Testis (tissue), 2 donors: ENCODE measurements at regions not wholly inside any gene's neighbourhood (a gene's known extent, or its start where the extent isn't known, plus 50 kb on each side); places are given as distances from the start of the nearest gene placed in this dataset.

Source experiments
- DNase-seq: peaks from one replicate; pipeline ENCODE4 v3.0.0-alpha.2; 2019
- H3K27ac ChIP-seq, 2 donors: fragments of 200-600 bp; sonication (generic); one replicate each; pipeline ENCODE4 v1.5.1; 2019
- H3K27me3 ChIP-seq: fragments of 200-600 bp; sonication (generic); one replicate; pipeline ENCODE4 v1.5.1; 2019
- H3K36me3 ChIP-seq: fragments of 200-600 bp; sonication (generic); one replicate; pipeline ENCODE4 v1.5.1; 2017; ENCODE audit warnings: low read depth; ENCODE audit errors: missing control alignments
- H3K4me1 ChIP-seq: fragments of 200-600 bp; sonication (generic); one replicate; pipeline ENCODE4 v1.5.1; 2019
- H3K4me3 ChIP-seq, 2 donors: fragments of 200-600 bp; sonication (generic); one replicate each; pipeline ENCODE4 v1.5.1; 2017 to 2019
- H3K9me3 ChIP-seq: fragments of 200-600 bp; sonication (generic); one replicate; pipeline ENCODE4 v1.5.1; 2017
- POLR2A ChIP-seq: fragments of 450-650 bp; IDR thresholded peaks from one replicate; pipeline ENCODE4 v1.6.1; 2017; ENCODE audit warnings: antibody characterized with exemption, mild to moderate bottlenecking, moderate library complexity
- WGBS, 2 donors: methylation state at CpG; one replicate each; pipeline ENCODE4 v1.1.5; 2018; 5-methylcytosine and 5-hydroxymethylcytosine counted together
- intact Hi-C: fragments of 100-400 bp; cut with DNase I; formaldehyde crosslinking; loops from one replicate; pipeline ENCODE4 v1.15.1; 2023; ENCODE audit warnings: low total_unique reads
- TF ChIP-seq, protein P1 (sequence below), 3 experiments: fragments of 450-650 bp in 2 of 3; fragments of 200-600 bp in 1 of 3; sonication (generic) in 1 of 3; IDR thresholded peaks; one replicate each; pipeline ENCODE4 v1.5.1; 2016 to 2019; ENCODE audit warnings: antibody characterized with exemption in 3 of 3, mild to moderate bottlenecking in 2 of 3, moderate library complexity in 1 of 3

DNA sequence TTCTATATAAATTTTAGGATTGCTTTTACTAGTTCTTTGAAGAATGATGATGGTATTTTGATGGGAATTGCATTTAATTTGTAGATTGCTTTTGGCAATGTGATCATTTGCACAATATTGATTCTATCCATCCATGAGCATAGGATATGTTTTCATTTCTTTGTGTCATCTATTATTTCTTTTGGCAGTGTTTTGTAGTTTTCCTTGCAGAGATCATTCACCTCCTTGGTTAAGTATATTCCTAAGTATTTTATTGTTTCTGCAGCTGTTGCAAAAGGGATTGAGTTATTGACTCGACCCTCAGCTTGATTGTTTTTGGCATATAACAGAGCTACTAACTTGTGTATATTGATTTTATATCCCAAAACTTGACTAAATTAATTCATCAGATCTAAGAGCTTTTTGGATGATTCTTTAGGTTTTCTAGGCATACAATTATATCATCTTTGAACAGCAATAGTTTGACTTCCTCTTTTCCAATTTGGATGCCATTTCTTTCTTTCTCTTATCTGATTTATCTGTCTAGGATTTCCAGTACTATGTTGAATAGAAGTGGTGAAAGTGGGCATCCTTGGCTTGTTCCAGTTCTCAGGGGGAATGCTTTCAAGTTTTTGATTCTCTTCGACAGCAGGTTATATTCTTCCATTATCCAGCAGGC lies 668.1 kb downstream of the SLC16A7 start:
- Histone ChIP-seq H3K36me3 (no peaks in the 10 kb centered on the region), H3K27me3 (no peaks in the 10 kb centered on the region), H3K4me1 (no peaks in the 10 kb centered on the region), H3K4me3 (no peak overlapping the region), H3K27ac (no peak overlapping the region), H3K9me3 (no peaks in the 10 kb centered on the region)
- TF ChIP-seq, protein P1, sequence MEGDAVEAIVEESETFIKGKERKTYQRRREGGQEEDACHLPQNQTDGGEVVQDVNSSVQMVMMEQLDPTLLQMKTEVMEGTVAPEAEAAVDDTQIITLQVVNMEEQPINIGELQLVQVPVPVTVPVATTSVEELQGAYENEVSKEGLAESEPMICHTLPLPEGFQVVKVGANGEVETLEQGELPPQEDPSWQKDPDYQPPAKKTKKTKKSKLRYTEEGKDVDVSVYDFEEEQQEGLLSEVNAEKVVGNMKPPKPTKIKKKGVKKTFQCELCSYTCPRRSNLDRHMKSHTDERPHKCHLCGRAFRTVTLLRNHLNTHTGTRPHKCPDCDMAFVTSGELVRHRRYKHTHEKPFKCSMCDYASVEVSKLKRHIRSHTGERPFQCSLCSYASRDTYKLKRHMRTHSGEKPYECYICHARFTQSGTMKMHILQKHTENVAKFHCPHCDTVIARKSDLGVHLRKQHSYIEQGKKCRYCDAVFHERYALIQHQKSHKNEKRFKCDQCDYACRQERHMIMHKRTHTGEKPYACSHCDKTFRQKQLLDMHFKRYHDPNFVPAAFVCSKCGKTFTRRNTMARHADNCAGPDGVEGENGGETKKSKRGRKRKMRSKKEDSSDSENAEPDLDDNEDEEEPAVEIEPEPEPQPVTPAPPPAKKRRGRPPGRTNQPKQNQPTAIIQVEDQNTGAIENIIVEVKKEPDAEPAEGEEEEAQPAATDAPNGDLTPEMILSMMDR (IDR thresholded peaks at IDR 0.05): no peak
- DNase-seq: no peak
- intact Hi-C loops: no loop called here
- 76 to 85% methylated on average over 2 of the region's 2 CpGs for WGBS, 2 donors

DNA sequence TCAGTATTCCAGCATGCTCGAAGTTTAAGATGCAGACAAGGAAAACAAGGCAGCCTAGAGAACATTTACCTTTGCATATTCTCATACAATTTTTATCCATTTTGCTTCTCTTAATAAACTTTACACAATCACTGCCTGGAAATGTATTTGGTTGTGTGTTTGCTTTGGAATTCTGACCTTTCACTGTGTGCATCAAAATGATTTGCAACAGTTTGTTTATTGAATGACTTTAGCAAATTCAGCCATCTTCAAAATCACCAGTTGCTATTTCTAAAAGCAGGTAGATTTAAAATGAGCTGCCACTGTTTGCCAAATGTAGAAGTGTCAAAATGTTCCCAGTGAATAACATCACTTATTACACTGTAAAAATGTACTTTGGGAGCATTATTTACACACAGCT lies 669.9 kb downstream of the SLC16A7 start:
- intact Hi-C loops: no loop called here
- no peak for TF ChIP-seq POLR2A
- TF ChIP-seq, protein P1 (IDR thresholded peaks at IDR 0.05): no peak
- 70 to 90% methylated on average over 1 of the region's 1 CpG for WGBS, 2 donors

DNA sequence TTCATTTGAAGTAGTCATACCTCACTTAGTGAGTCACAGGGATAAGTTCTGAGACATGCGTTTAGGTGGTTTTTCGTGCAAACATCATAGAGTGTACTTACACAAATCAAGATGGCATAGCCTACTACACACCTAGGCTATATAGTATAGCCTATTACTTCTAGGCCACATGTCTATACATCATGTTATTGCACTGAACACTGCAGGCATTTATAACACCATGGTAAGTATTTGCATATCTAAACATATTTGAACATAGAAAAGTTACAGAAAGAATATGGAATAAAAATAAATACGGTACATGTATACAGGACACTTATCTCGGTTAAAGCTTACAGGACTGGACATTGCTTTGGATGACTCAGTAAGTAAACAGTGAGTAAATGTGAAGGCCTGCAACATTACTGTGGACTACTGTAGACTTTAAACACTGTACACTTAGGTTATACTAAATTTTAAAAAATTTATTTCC lies 670.6 kb downstream of the SLC16A7 start:
- Histone ChIP-seq H3K4me1 (no peaks in the 10 kb centered on the region), H3K36me3 (no peaks in the 10 kb centered on the region), H3K4me3 (no peak overlapping the region), H3K9me3 (no peaks in the 10 kb centered on the region), H3K27me3 (no peaks in the 10 kb centered on the region), H3K27ac (no peak overlapping the region)
- intact Hi-C loops: no loop called here
- 94 to 97% methylated on average over 4 of the region's 4 CpGs for WGBS, 2 donors
- TF ChIP-seq POLR2A: no peak
- TF ChIP-seq, protein P1 (IDR thresholded peaks at IDR 0.05): no peak
- DNase-seq: no peak

More for the DNA sequence above, 669.9 kb downstream of the SLC16A7 start:
- H3K36me3 ChIP-seq: no peaks in the 10 kb centered on the region
- H3K4me3 ChIP-seq: no peak overlapping the region
- H3K27ac ChIP-seq: no peak overlapping the region
- no peaks in the 10 kb centered on the region for H3K9me3 ChIP-seq
- no peaks in the 10 kb centered on the region for H3K4me1 ChIP-seq
- H3K27me3 ChIP-seq: no peaks in the 10 kb centered on the region
- no peak for DNase-seq

DNA sequence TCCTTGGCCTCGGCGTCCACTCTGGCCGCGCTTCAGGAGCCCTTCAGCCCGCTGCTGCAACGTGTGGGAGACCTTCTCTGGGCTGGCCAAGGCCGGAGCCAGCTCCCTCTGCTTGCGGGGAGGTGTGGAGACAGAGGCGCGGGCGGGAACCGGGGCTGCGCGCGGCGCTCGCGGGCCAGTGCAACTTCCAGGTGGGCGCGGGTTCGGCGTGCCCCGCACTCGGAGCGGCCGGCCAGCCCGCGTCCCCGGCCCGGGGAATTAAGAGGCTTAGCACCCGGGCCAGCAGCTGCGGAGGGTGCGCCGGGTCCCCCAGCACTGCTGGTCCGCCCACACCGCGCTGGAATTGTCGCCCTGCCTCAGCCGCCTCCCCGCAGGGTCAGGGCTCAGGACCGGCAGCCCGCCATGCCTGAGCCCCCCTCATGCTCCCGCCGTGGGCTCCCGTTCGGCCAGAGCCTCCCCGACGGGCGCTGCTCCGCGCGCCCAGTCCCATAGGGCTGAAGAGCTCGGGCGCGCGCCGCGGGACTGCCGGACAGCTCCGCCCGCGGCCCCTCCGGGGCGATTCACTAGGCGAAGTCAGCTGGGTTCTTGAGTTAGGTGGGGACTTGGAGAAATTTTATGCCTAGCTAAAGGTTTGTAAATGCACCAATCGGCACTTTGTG lies 673.9 kb downstream of the SLC16A7 start:
- peak; percentile 66 for DNase-seq
- Histone ChIP-seq H3K4me1 (no peaks in the 10 kb centered on the region), H3K36me3 (no peaks in the 10 kb centered on the region), H3K9me3 (no peaks in the 10 kb centered on the region), H3K27me3 (no peaks in the 10 kb centered on the region), H3K27ac (peak overlapping the region in 1 of 2 donors; percentile 34), H3K4me3 (peak overlapping the region; percentile 31 to 52)
- no peak for TF ChIP-seq POLR2A
- TF ChIP-seq, protein P1 (IDR thresholded peaks at IDR 0.05): no peak
- WGBS, 2 donors: 70 to 81% methylated on average over 29 to 66 of the region's 66 CpGs
- intact Hi-C loops: no loop called here
